ENCODE measurements at regions not wholly inside any gene's neighbourhood (a gene's known extent, or its start where the extent isn't known, plus 50 kb on each side); places are given as distances from the start of the nearest gene placed in this dataset.

GRCh38 chr14:25602106-25602505, 552.2 kb upstream of the STXBP6 start:
- DNase-seq: no peak
- H3K4ac ChIP-seq (ENCODE audit: low read depth, low read length): no peak overlapping the region
- H2BK20ac ChIP-seq (ENCODE audit: low read depth, low read length, poor library complexity, severe bottlenecking): no peak overlapping the region
- H4K91ac ChIP-seq (ENCODE audit: insufficient read length, low read depth, low read length): no peak overlapping the region
- H3K9me3 ChIP-seq (ENCODE audit: control insufficient read depth, low read depth, low read length): no peaks in the 10 kb centered on the region
- H3K27me3 ChIP-seq (ENCODE audit: insufficient read depth, low read length): no peaks in the 10 kb centered on the region
- no peak overlapping the region for H4K5ac ChIP-seq (ENCODE audit: insufficient read length, low read depth, low read length)
- no peak overlapping the region for H3K18ac ChIP-seq (ENCODE audit: insufficient read length, low read depth, low read length)
- no peak overlapping the region for H2AK5ac ChIP-seq (ENCODE audit: insufficient read length, low read length)
- no peak overlapping the region for H3K23ac ChIP-seq (ENCODE audit: insufficient read length, low read depth, low read length)
- no peaks in the 10 kb centered on the region for H4K20me1 ChIP-seq (ENCODE audit: control insufficient read depth, insufficient read depth, insufficient read length)
- H2BK12ac ChIP-seq (ENCODE audit: insufficient read length, low read depth, low read length): no peak overlapping the region
- TF ChIP-seq CTCF (conservative IDR thresholded peaks at IDR 0.05): no peak
- no peaks in the 10 kb centered on the region for H3K79me2 ChIP-seq (ENCODE audit: insufficient read depth, low read length)
- peaks cover 11 to 37% (median 22%) of the 10 kb centered on the region in 3 experiments for H3K36me3 Mint-ChIP-seq (ENCODE audit: insufficient read depth in 1 of 3, low read depth in 3 of 3)
- no peak overlapping the region for H3K27ac ChIP-seq (ENCODE audit: insufficient read length, low read depth, low read length)
- no CpG with 5 or more reads among the region's 1 CpG for WGBS (ENCODE audit: extremely low coverage, insufficient read length, low lambda C conversion rate)
- no peak overlapping the region for H2AFZ ChIP-seq (ENCODE audit: low read length)
- no peak overlapping the region for H3K56ac ChIP-seq (ENCODE audit: insufficient read length, low read depth, low read length)
- H3K9me3 Mint-ChIP-seq: peaks cover 23 to 33% of the 10 kb centered on the region in 2 experiments
- H3K79me1 ChIP-seq (ENCODE audit: insufficient read depth, low read depth, low read length, poor library complexity, severe bottlenecking): no peaks in the 10 kb centered on the region
- no peaks in the 10 kb centered on the region for H3K27me3 Mint-ChIP-seq (ENCODE audit: low read depth)
- H3K23me2 ChIP-seq (ENCODE audit: insufficient read length, low read depth, low read length, poor library complexity, severe bottlenecking): no peaks in the 10 kb centered on the region
- H4K8ac ChIP-seq (replicated peaks; ENCODE audit: insufficient read length, low read depth, low read length): no peak overlapping the region
- H2BK120ac ChIP-seq (ENCODE audit: low read depth, low read length, poor library complexity, severe bottlenecking): no peak overlapping the region
- no peak overlapping the region for H3K14ac ChIP-seq (ENCODE audit: insufficient read depth, low read length)
- H3T11ph ChIP-seq (ENCODE audit: low read length): no peak overlapping the region
- no peak overlapping the region for H3K4me2 ChIP-seq (ENCODE audit: insufficient read depth, insufficient read length, low read length)
- peaks cover 6 to 7% of the 10 kb centered on the region in 2 experiments for H3K4me1 Mint-ChIP-seq
- no peak overlapping the region for H3K27ac Mint-ChIP-seq
- H3K4me1 ChIP-seq (ENCODE audit: insufficient read depth, low read length): no peaks in the 10 kb centered on the region
- no peak overlapping the region for H2BK5ac ChIP-seq (ENCODE audit: insufficient read length, low read length)
- no peak overlapping the region for H2BK15ac ChIP-seq (ENCODE audit: low read depth, low read length)
- H3K9ac ChIP-seq (ENCODE audit: extremely low read depth, insufficient read length, low read length): no peak overlapping the region
- no peak overlapping the region for H3K4me3 Mint-ChIP-seq
